Calu3 (cell line): ENCODE measurements at regions not wholly inside any gene's neighbourhood (a gene's known extent, or its start where the extent isn't known, plus 50 kb on each side); places are given as distances from the start of the nearest gene placed in this dataset.

ENCODE experiments used
- BruUV-seq: library from RNA; stranded (reverse); fragments of 400-500 nt; replicated peaks from 2 replicates; lab custom pipeline; 2021; lab: Mats Ljungman, UMichigan
- CTCF ChIA-PET: fragments of 300-600 bp; sonication (Branson Sonifier 250); formaldehyde crosslinking; loops from one replicate; lab custom pipeline; 2022; ENCODE audit warnings: antibody characterized with exemption; lab: Charles Lee
- DNase-seq: peaks from one replicate; pipeline ENCODE4 v3.0.0; 2022
- H3K27ac Mint-ChIP-seq: one replicate; pipeline ENCODE4 v1.8.0; 2022; ENCODE audit warnings: mixed read lengths; ENCODE audit not compliant: unreplicated experiment
- H3K27me3 Mint-ChIP-seq: one replicate; pipeline ENCODE4 v1.8.0; 2022; ENCODE audit warnings: mixed read lengths; ENCODE audit not compliant: unreplicated experiment
- H3K36me3 Mint-ChIP-seq: one replicate; pipeline ENCODE4 v1.8.0; 2022; ENCODE audit warnings: mild to moderate bottlenecking, moderate library complexity, mixed read lengths; ENCODE audit not compliant: insufficient read depth, unreplicated experiment
- H3K4me1 Mint-ChIP-seq: one replicate; pipeline ENCODE4 v1.8.0; 2022; ENCODE audit warnings: mild to moderate bottlenecking, low read depth, mixed read lengths; ENCODE audit not compliant: unreplicated experiment
- H3K4me3 Mint-ChIP-seq: one replicate; pipeline ENCODE4 v1.8.0; 2022; ENCODE audit warnings: mild to moderate bottlenecking, low read depth, moderate library complexity, mixed read lengths; ENCODE audit not compliant: unreplicated experiment
- H3K9me3 Mint-ChIP-seq: one replicate; pipeline ENCODE4 v1.8.0; 2022; ENCODE audit warnings: low read depth, mixed read lengths; ENCODE audit not compliant: unreplicated experiment
- CTCF ChIP-seq: fragments of 200-600 bp; IDR thresholded peaks from one replicate; pipeline ENCODE4 v1.8.0; 2022; ENCODE audit warnings: antibody characterized with exemption; ENCODE audit not compliant: unreplicated experiment
- intact Hi-C: fragments of 100-400 bp; cut with micrococcal nuclease; formaldehyde crosslinking; loops from one replicate; pipeline ENCODE4 v1.10.0; 2022; ENCODE audit not compliant: unreplicated experiment

DNA sequence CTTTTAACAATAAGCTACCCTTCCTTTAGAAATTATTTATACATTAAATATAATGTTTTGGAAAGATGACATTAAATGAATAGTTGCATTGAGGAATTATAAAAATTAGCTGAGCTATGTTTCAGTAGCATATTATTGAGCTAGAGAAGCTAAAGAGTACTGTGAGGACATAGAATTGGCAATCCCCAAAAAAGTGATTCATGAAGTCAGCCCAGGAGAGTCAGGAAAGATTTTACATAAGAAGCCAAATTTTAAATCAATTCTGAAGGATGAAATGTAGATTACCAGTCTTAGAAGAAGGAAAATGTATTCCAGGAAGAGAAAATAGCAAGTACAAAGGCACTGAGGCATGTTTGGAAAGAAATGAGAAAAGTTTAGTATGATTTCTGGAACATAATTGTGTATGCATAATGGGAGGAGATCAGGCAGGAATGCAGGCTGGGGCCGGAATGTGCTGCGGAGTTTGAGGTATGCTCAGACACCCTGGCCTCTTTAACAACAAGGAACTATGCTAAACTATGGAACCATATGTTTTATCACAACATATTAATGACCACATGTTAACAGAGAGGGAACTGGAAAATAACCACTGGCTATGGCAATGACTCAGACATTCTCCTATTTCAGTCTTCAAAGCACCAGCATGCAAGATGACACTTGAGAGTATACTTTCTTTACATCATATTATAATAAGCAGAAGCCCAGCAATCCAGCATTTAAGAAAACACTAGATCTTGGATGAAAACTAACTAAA is 103.3 kb upstream of the COL8A1 start:
- Mint-ChIP-seq H3K4me3 (no peak overlapping the region), H3K4me1 (peaks cover 18% of the 10 kb centered on the region), H3K27ac (no peak overlapping the region), H3K27me3 (no peaks in the 10 kb centered on the region), H3K9me3 (no peaks in the 10 kb centered on the region), H3K36me3 (no peaks in the 10 kb centered on the region)
- DNase-seq = no peak
- no TSS peak for BruUV-seq
- no peak for TF ChIP-seq CTCF
- intact Hi-C loops = loop anchor here (5.0 to 10.0 kb wide), 2 partner anchors 212 to 510 kb away; no protein-coding TSS in a partner anchor
- CTCF ChIA-PET = no interaction called here

- BruUV-seq = no TSS peak
- Mint-ChIP-seq H3K4me3 (no peak overlapping the region), H3K27ac (no peak overlapping the region), H3K4me1 (peaks cover 18% of the 10 kb centered on the region), H3K27me3 (no peaks in the 10 kb centered on the region), H3K9me3 (no peaks in the 10 kb centered on the region), H3K36me3 (no peaks in the 10 kb centered on the region)
- intact Hi-C loops = loop anchor here (1.0 to 10.0 kb wide), 3 partner anchors 33 to 507 kb away; no protein-coding TSS in a partner anchor
- DNase-seq = peak; percentile 66
- TF ChIP-seq CTCF = peak; percentile 71
- CTCF ChIA-PET = interaction anchor here (0.7 to 1.2 kb wide), 4 partner anchors 19 to 359 kb away, joined by 3 to 4 read pairs (median 3); no protein-coding TSS in a partner anchor
Measured at GRCh38 chr3:99532246-99532645, 106.1 kb upstream of the COL8A1 start.

DNA sequence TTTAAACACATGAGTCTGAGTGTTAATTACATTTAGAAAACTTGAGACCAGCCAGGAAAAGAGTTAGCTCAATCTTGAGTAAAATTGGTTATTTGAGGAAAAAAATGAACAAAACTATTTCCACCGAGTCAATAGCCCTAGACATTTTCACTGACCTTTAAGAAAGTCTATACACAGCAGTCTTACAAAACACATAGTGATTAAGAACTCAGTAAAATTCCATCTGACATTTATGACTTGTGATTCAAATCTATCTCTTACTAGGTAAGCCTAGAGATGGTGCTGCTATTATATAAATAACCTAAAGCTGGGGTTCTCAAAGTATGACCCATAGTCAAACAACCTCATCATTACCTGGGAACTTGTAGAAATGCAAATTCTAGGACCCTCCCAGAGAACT is 109.1 kb upstream of the COL8A1 start:
- TF ChIP-seq CTCF = no peak
- BruUV-seq = no TSS peak
- Mint-ChIP-seq H3K4me3 (no peak overlapping the region), H3K27me3 (no peaks in the 10 kb centered on the region), H3K4me1 (no peaks in the 10 kb centered on the region), H3K27ac (no peak overlapping the region), H3K36me3 (no peaks in the 10 kb centered on the region), H3K9me3 (peaks cover 2% of the 10 kb centered on the region)
- no peak for DNase-seq
- intact Hi-C loops = no loop called here
- CTCF ChIA-PET = no interaction called here

DNA sequence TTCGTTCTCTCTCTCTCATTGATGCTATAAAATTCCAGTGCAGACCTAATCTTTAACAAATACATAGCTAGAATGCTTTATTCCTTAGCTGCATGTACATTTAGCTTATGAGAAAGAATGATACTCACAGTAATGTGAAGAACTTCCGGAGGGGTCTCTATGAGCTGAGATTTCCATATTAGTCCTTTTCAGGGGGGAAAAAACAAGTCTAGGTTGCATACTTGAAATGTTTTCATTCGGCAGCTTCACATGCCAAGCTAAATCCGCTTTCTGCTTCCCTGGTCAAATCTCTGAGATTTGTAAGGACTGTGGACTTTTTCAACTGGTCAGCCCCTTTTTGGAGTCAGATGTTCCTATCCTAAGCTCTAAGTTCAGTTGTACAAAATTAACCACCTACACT is 111.5 kb upstream of the COL8A1 start:
- Mint-ChIP-seq H3K4me1 (no peaks in the 10 kb centered on the region), H3K27ac (no peak overlapping the region), H3K27me3 (no peaks in the 10 kb centered on the region), H3K36me3 (no peaks in the 10 kb centered on the region), H3K9me3 (peaks cover 2% of the 10 kb centered on the region), H3K4me3 (no peak overlapping the region)
- no TSS peak for BruUV-seq
- no peak for DNase-seq
- CTCF ChIA-PET = no interaction called here
- intact Hi-C loops = no loop called here
- no peak for TF ChIP-seq CTCF
